Natural killer cell (primary cell): ENCODE measurements at regions not wholly inside any gene's neighbourhood (a gene's known extent, or its start where the extent isn't known, plus 50 kb on each side); places are given as distances from the start of the nearest gene placed in this dataset.

ENCODE experiments used
- ATAC-seq, 3 donors: fragments of 150-1000 bp in 2 of 3; fragments of 200-7000 bp in 1 of 3; cut with Tn5 transposase; 1 replicate in 1 of 3; 2 replicates in 2 of 3; pipeline ENCODE4 v1.10.0; 2021; ENCODE audit warnings: mild to moderate bottlenecking in 2 of 3, moderate library complexity in 2 of 3
- DNase-seq, 2 donors: peaks; one replicate each; pipeline versions ENCODE4 v3.0.0 to v3.0.0-alpha.2; 2013 to 2021; ENCODE audit warnings: mixed read lengths in 1 of 2
- H3K27ac ChIP-seq: one replicate; pipeline ENCODE4 v1.5.1; 2013; ENCODE audit warnings: mild to moderate bottlenecking, low read length
- H3K27me3 ChIP-seq: one replicate; pipeline ENCODE4 v1.6.1; 2013; ENCODE audit warnings: low read length; ENCODE audit not compliant: control insufficient read depth, insufficient read depth
- H3K36me3 ChIP-seq: one replicate; pipeline ENCODE4 v1.6.1; 2013; ENCODE audit warnings: low read length; ENCODE audit not compliant: control insufficient read depth, insufficient read depth
- H3K4me1 ChIP-seq: one replicate; pipeline ENCODE4 v1.6.1; 2013; ENCODE audit warnings: low read length; ENCODE audit not compliant: control insufficient read depth, insufficient read depth
- H3K4me3 ChIP-seq: one replicate; pipeline ENCODE4 v1.5.1; 2013; ENCODE audit warnings: low read length
- H3K9me3 ChIP-seq: one replicate; pipeline ENCODE4 v1.6.1; 2013; ENCODE audit warnings: low read length; ENCODE audit not compliant: control insufficient read depth, insufficient read depth
- H3K27ac Mint-ChIP-seq, 2 donors: one replicate each; pipeline ENCODE4 v1.8.0; 2022; ENCODE audit warnings: mild to moderate bottlenecking in 2 of 2, mixed read lengths in 2 of 2, moderate library complexity in 1 of 2
- H3K27me3 Mint-ChIP-seq, 2 donors: one replicate each; pipeline ENCODE4 v1.8.0; 2022; ENCODE audit warnings: low read depth in 2 of 2, mixed read lengths in 2 of 2
- H3K36me3 Mint-ChIP-seq: one replicate; pipeline ENCODE4 v1.8.0; 2022; ENCODE audit warnings: mixed read lengths
- H3K4me1 Mint-ChIP-seq, 2 donors: one replicate each; pipeline ENCODE4 v1.8.0; 2022; ENCODE audit warnings: mixed read lengths in 2 of 2
- H3K4me3 Mint-ChIP-seq: one replicate; pipeline ENCODE4 v1.8.0; 2022; ENCODE audit warnings: mild to moderate bottlenecking, moderate library complexity, mixed read lengths
- H3K9me3 Mint-ChIP-seq, 2 donors: one replicate each; pipeline ENCODE4 v1.8.0; 2022; ENCODE audit warnings: mixed read lengths in 2 of 2
- WGBS: methylation state at CpG from one replicate; pipeline ENCODE4 v1.1.7; 2013; ENCODE audit warnings: missing lambda C conversion rate; ENCODE audit not compliant: insufficient coverage; 5-methylcytosine and 5-hydroxymethylcytosine counted together
- intact Hi-C: fragments of 100-400 bp; cut with micrococcal nuclease; formaldehyde crosslinking; loops from one replicate; pipeline ENCODE4 v1.14.2; 2022
- TF ChIP-seq, protein P1 (sequence below): fragments of 200-600 bp; IDR thresholded peaks from one replicate; pipeline ENCODE4 v1.8.0; 2022; ENCODE audit warnings: antibody characterized with exemption

DNA sequence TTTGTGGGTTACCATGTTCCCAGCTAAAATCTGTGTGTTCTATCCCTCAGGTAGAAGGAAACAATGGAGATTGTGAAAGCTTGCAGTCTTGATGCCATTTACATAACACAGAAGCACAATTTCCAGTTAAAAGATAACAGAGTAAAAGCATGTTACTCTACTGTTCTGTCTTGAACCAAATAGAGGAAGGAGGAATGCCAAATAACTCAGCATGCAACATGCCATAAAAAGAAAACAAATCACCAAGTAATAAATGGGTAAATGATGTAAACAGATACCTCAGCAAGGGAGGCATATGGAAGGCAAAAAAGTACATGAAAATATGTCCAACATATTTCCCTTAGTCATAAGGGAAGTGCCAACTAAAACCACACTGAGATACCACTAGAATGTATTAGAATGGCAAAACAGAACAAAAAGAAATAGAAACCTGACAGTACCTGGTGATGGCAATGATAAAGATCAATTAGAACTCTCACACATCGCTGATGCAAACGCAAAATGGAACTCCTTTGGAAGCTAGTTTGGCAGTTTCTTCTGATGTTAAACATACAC is 502.6 kb upstream of the HS3ST1 start:
- no peaks in the 10 kb centered on the region for H3K4me1 ChIP-seq
- no peaks in the 10 kb centered on the region for H3K36me3 Mint-ChIP-seq
- no peaks in the 10 kb centered on the region for H3K27me3 Mint-ChIP-seq
- DNase-seq (no peak), ATAC-seq (no peak)
- peaks cover 2 to 9% of the 10 kb centered on the region in 2 donors for H3K9me3 Mint-ChIP-seq
- TF ChIP-seq, protein P1, sequence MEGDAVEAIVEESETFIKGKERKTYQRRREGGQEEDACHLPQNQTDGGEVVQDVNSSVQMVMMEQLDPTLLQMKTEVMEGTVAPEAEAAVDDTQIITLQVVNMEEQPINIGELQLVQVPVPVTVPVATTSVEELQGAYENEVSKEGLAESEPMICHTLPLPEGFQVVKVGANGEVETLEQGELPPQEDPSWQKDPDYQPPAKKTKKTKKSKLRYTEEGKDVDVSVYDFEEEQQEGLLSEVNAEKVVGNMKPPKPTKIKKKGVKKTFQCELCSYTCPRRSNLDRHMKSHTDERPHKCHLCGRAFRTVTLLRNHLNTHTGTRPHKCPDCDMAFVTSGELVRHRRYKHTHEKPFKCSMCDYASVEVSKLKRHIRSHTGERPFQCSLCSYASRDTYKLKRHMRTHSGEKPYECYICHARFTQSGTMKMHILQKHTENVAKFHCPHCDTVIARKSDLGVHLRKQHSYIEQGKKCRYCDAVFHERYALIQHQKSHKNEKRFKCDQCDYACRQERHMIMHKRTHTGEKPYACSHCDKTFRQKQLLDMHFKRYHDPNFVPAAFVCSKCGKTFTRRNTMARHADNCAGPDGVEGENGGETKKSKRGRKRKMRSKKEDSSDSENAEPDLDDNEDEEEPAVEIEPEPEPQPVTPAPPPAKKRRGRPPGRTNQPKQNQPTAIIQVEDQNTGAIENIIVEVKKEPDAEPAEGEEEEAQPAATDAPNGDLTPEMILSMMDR, result no peak
- intact Hi-C loops, result no loop called here
- H3K36me3 ChIP-seq, result no peaks in the 10 kb centered on the region
- no peak overlapping the region for H3K4me3 ChIP-seq
- no peaks in the 10 kb centered on the region for H3K9me3 ChIP-seq
- H3K27ac Mint-ChIP-seq, result no peak overlapping the region
- H3K4me3 Mint-ChIP-seq, result no peak overlapping the region
- H3K27me3 ChIP-seq, result no peaks in the 10 kb centered on the region
- 7% methylated on average over 2 of the region's 2 CpGs for WGBS
- no peaks in the 10 kb centered on the region for H3K4me1 Mint-ChIP-seq
- H3K27ac ChIP-seq, result no peak overlapping the region

DNA sequence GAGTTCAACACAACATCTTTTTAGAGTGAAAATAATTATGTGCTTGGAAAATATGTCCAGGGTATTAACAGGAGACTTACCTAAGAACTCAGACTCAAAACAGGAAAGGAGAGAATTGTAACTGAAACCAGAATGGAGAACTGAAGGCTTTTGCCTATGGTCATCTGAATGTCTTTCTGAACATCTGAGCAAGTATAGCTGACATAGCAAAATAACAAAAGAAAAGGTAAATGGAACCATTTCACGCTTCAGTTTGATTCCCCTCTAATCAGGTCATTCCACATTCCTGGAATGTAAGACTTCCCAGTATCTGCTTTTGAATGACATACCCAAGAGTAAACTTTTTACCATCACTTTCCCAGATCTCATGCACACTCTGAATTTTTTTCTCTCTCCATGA is 500.4 kb upstream of the HS3ST1 start:
- Mint-ChIP-seq H3K9me3 (peaks cover 2 to 6% of the 10 kb centered on the region in 2 donors), H3K27ac (no peak overlapping the region), H3K27me3 (no peaks in the 10 kb centered on the region), H3K4me1 (no peaks in the 10 kb centered on the region), H3K4me3 (no peak overlapping the region), H3K36me3 (no peaks in the 10 kb centered on the region)
- intact Hi-C loops, result no loop called here
- no peaks in the 10 kb centered on the region for H3K9me3 ChIP-seq
- no peak overlapping the region for H3K4me3 ChIP-seq
- ATAC-seq, result no peak
- WGBS, result 80% methylated on average over 1 of the region's 1 CpG
- TF ChIP-seq, protein P1, result no peak
- no peaks in the 10 kb centered on the region for H3K27me3 ChIP-seq
- no peak for DNase-seq
- H3K4me1 ChIP-seq, result no peaks in the 10 kb centered on the region
- no peak overlapping the region for H3K27ac ChIP-seq
- no peaks in the 10 kb centered on the region for H3K36me3 ChIP-seq

DNA sequence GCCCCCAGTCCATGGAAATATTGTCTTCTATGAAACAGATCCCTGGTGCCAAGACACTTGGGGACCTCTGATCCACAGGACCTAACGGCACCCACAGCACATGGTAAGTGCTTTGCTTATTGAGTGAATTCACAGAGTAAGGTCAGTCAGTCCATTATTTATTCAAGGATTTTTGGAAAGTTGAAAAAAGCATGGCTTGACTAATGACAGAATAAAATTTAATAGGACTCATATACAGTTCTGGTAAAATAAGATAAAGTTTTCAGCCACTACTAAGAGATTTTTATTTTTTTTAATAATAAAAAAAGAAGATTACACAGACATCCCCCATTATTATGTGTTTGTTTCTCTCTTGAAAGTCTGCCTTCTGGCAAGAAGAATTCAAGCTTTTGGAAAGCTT is 490.6 kb upstream of the HS3ST1 start:
- no peaks in the 10 kb centered on the region for H3K36me3 ChIP-seq
- Mint-ChIP-seq H3K4me3 (no peak overlapping the region), H3K27ac (no peak overlapping the region), H3K4me1 (no peaks in the 10 kb centered on the region), H3K36me3 (no peaks in the 10 kb centered on the region), H3K27me3 (no peaks in the 10 kb centered on the region), H3K9me3 (peaks cover 12 to 14% of the 10 kb centered on the region in 2 donors)
- no peak for ATAC-seq
- TF ChIP-seq, protein P1, result no peak
- no peaks in the 10 kb centered on the region for H3K9me3 ChIP-seq
- WGBS, result 93% methylated on average over 1 of the region's 1 CpG
- H3K4me3 ChIP-seq, result no peak overlapping the region
- no peaks in the 10 kb centered on the region for H3K27me3 ChIP-seq
- intact Hi-C loops, result no loop called here
- H3K27ac ChIP-seq, result no peak overlapping the region
- no peak for DNase-seq
- H3K4me1 ChIP-seq, result no peaks in the 10 kb centered on the region

DNA sequence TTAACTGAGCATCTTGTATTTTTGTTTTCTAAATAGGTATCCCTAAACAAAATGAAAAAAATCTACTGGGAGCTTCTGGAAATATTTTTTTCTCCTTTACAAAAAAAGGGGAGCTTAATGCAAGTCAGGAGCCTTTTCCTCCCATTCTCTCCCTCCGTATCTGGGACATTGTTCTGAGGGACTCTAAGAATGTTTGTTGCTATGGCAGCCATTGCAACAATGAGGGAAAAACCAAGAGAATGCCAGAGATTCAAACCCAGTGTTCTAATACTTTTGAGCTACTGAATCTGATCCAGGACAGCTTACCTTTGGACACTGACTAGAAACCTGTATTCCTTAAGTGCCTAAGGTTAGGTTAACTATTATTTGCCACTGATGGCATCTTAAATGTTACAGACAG is 485.7 kb upstream of the HS3ST1 start:
- ATAC-seq (no peak), DNase-seq (no peak)
- no CpG with 5 or more reads among the region's 1 CpG for WGBS
- Histone ChIP-seq H3K4me1 (no peaks in the 10 kb centered on the region), H3K27ac (no peak overlapping the region), H3K4me3 (no peak overlapping the region), H3K9me3 (no peaks in the 10 kb centered on the region), H3K27me3 (no peaks in the 10 kb centered on the region), H3K36me3 (no peaks in the 10 kb centered on the region)
- TF ChIP-seq, protein P1, result no peak
- H3K4me3 Mint-ChIP-seq, result no peak overlapping the region
- no peaks in the 10 kb centered on the region for H3K4me1 Mint-ChIP-seq
- intact Hi-C loops, result no loop called here
- no peak overlapping the region for H3K27ac Mint-ChIP-seq
- peaks cover 9 to 16% of the 10 kb centered on the region in 2 donors for H3K9me3 Mint-ChIP-seq
- no peaks in the 10 kb centered on the region for H3K27me3 Mint-ChIP-seq
- no peaks in the 10 kb centered on the region for H3K36me3 Mint-ChIP-seq
